Pancreas (tissue), 10 donors: ENCODE measurements at regions not wholly inside any gene's neighbourhood (a gene's known extent, or its start where the extent isn't known, plus 50 kb on each side); places are given as distances from the start of the nearest gene placed in this dataset.

Source experiments
- ATAC-seq, 4 donors: fragments of 200-7000 bp; cut with Tn5 transposase; one replicate each; pipeline versions ENCODE4 v1.8.0 to v1.9.1; 2020; ENCODE audit warnings: mild to moderate bottlenecking in 4 of 4, moderate library complexity in 4 of 4
- DNase-seq, 6 donors: peaks; one replicate each; pipeline ENCODE4 v3.0.0-alpha.2; 2020
- FAIRE-seq: peaks from 2 replicates; lab custom pipeline; 2012; peaks lifted over from hg19 to GRCh38; lab: Jason Lieb, UNC
- H3K27ac ChIP-seq, 4 donors: fragments of 200-600 bp; sonication (generic); 1 replicate in 3 of 4; 2 replicates in 1 of 4; pipeline versions ENCODE4 v1.5.0 to v1.8.0; 2020
- H3K27me3 ChIP-seq, 4 donors: fragments of 200-600 bp; one replicate each; pipeline ENCODE4 v1.8.0; 2021
- H3K36me3 ChIP-seq, 3 donors: fragments of 200-600 bp; sonication (generic) in 1 of 3; one replicate each; pipeline versions ENCODE4 v1.5.0 to v1.8.0; 2020 to 2021
- H3K4me1 ChIP-seq, 3 donors: fragments of 200-600 bp; one replicate each; pipeline ENCODE4 v1.8.0; 2021
- H3K4me3 ChIP-seq, 4 donors: fragments of 200-600 bp; sonication (generic) in 2 of 4; one replicate each; pipeline versions ENCODE4 v1.5.0 to v1.8.0; 2020 to 2021
- H3K9me3 ChIP-seq, 4 donors: fragments of 200-600 bp; one replicate each; pipeline ENCODE4 v1.8.0; 2021
- CTCF ChIP-seq, 4 donors: fragments of 200-600 bp; sonication (generic) in 3 of 4; IDR thresholded peaks; one replicate each; pipeline versions ENCODE4 v1.5.0 to v1.8.0; 2021; ENCODE audit warnings: antibody characterized with exemption in 4 of 4
- WGBS, 2 donors: extraction: QIAGEN DNeasy Blood & Tissue Kit; methylation state at CpG; one replicate each; pipeline ENCODE4 v1.1.7; 2013; 5-methylcytosine and 5-hydroxymethylcytosine counted together
- intact Hi-C, 3 donors: fragments of 100-400 bp; cut with DNase I; formaldehyde crosslinking; loops; one replicate each; pipeline versions ENCODE4 v1.11.1 to v1.14.2; 2022
- donor health status: healthy with polysubstance abuse.
- donor health status: DM: no; HTN: no; CAD: no; lungs with moderate emphysema.
- donor health status: DM: no; HTN: no; CAD: no.
- donor health status: control.
- donor health status: control.
- donor health status: Bipolar disorder and iron deficiency.
- donor health status: DM: yes; HTN: yes; CAD: no.
- donor health status: DM: no; HTN: no; CAD: no.
- donor health status: DM: no; HTN: no; CAD: no.
- donor health status: DM: yes; HTN: yes; CAD: no.

- H3K36me3 ChIP-seq, result no peaks in the 10 kb centered on the region
- 68 to 88% methylated on average over 3 of the region's 3 CpGs for WGBS, 2 donors
- ATAC-seq (no peak), DNase-seq (no peak), FAIRE-seq (no peak)
- H3K27ac ChIP-seq, result no peak overlapping the region
- intact Hi-C loops, result no loop called here
- no peak for TF ChIP-seq CTCF (IDR thresholded peaks at IDR 0.05)
- H3K27me3 ChIP-seq, result no peaks in the 10 kb centered on the region
- no peaks in the 10 kb centered on the region for H3K4me1 ChIP-seq
- no peak overlapping the region for H3K4me3 ChIP-seq
- no peaks in the 10 kb centered on the region for H3K9me3 ChIP-seq
Measured at GRCh38 chr3:28907616-28908015, 373.3 kb upstream of the RBMS3 start.

DNA sequence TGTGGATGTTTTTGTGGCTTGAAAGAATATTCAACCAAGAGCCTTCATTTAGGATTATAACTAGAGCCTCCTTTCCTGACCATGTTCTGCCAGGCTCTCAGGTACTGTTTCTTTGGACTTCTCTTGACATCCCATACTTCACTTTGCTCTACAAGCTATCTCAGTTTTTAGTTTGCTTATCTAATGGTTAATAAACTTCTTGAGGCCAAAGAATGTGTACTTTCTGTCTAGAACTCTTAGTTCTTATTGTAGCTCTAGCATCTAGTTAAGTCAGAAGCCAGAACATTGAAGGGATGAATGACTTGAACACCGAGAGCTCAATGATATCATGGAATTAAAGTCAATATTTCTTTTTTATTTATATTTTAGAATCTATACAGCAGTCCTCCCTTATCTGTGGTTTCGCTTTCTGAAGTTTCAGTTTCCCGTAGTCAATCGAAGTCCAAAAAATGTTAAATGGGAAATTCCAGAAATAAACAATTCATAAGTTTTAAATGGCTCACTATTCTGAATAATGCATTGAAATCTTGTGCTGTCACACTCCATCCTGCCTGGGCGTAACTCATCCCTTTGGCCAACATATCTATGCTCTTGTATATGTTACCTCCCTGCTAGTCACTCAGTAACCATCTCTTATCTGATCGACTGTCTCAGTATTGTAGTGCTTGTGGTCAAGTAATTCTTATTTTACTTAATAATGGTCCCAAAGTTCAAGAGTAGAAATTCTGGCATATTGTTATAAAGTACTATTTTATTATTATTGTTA is 368.6 kb upstream of the RBMS3 start:
- no peak overlapping the region for H3K4me3 ChIP-seq
- peaks cover 0 to 2% (median 0%) of the 10 kb centered on the region in 3 donors for H3K4me1 ChIP-seq
- no peaks in the 10 kb centered on the region for H3K9me3 ChIP-seq
- WGBS, 2 donors, result 62 to 75% methylated on average over 6 of the region's 6 CpGs
- no peaks in the 10 kb centered on the region for H3K27me3 ChIP-seq
- intact Hi-C loops, result no loop called here
- TF ChIP-seq CTCF (IDR thresholded peaks at IDR 0.05), result no peak
- no peaks in the 10 kb centered on the region for H3K36me3 ChIP-seq
- no peak for ATAC-seq
- H3K27ac ChIP-seq, result no peak overlapping the region
- no peak for FAIRE-seq
- no peak for DNase-seq

DNA sequence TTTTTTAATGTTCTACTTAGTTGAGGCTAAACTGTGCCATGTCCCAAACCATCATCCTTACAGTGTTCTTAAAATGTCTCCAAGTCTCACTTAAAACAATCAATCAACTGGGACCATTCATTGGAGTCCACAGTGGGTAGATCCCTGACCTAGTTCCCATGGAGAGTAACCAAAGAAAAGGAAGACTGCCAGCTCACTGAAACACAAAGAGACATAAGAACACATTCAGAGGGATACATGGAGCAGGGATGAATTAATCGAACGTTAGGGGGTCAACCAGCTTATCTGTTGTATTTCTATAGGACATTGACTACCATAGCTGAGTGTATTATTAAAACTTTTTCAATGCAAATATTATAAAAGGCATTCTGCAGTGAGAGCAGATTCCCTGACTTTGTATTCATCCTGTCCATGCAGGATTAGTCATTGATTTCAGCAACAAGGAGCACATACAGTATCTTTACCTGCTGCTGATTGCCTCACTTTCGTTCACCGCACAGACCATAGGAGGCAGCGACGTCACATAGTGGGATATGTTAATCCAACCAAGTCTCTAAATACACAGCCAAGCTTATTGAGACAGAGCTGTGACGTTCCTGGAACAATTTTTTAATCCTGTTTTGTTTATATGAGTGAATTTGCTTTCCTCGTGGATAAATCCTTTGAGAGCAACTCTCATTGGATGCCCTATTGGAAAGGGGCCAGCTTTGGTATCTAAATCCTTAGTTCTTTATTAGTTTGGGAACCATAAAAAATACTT is 364.9 kb upstream of the RBMS3 start:
- ATAC-seq (peak in 2 of 4 donors; percentile 26 to 44), DNase-seq (no peak), FAIRE-seq (no peak)
- H3K36me3 ChIP-seq, result no peaks in the 10 kb centered on the region
- H3K9me3 ChIP-seq, result no peaks in the 10 kb centered on the region
- 47 to 48% methylated on average over 8 of the region's 8 CpGs for WGBS, 2 donors
- H3K27me3 ChIP-seq, result no peaks in the 10 kb centered on the region
- peaks cover 0 to 2% (median 0%) of the 10 kb centered on the region in 3 donors for H3K4me1 ChIP-seq
- peak overlapping the region in 1 of 4 donors; percentile 9 for H3K27ac ChIP-seq
- no peak for TF ChIP-seq CTCF (IDR thresholded peaks at IDR 0.05)
- intact Hi-C loops, result no loop called here
- H3K4me3 ChIP-seq, result no peak overlapping the region

GRCh38 chr3:28916713-28917499 is 364.0 kb upstream of the RBMS3 start:
- TF ChIP-seq CTCF (IDR thresholded peaks at IDR 0.05), result no peak
- intact Hi-C loops, result no loop called here

More at GRCh38 chr3:28916713-28917499, 364.0 kb upstream of the RBMS3 start:
- FAIRE-seq (no peak), DNase-seq (peak in 2 of 6 donors; percentile 6 to 24), ATAC-seq (peak in 3 of 4 donors; percentile 62 to 70 (median 66))
- Histone ChIP-seq H3K4me1 (peaks cover 0 to 2% (median 0%) of the 10 kb centered on the region in 3 donors), H3K9me3 (no peaks in the 10 kb centered on the region), H3K36me3 (no peaks in the 10 kb centered on the region), H3K27me3 (no peaks in the 10 kb centered on the region), H3K27ac (no peak overlapping the region), H3K4me3 (no peak overlapping the region)
- WGBS, 2 donors, result 64 to 68% methylated on average over 16 of the region's 16 CpGs
